A549 (cell line): ENCODE measurements at regions not wholly inside any gene's neighbourhood (a gene's known extent, or its start where the extent isn't known, plus 50 kb on each side); places are given as distances from the start of the nearest gene placed in this dataset.

Source experiments
- CBX2 ChIP-seq: fragments of 200-600 bp; sonication (generic); IDR thresholded peaks from 2 replicates; pipeline ENCODE4 v1.6.1; 2016; ENCODE audit warnings: low read depth, mild to moderate bottlenecking, borderline replicate concordance
- CHD2 ChIP-seq: fragments of 150-350 bp; IDR thresholded peaks from 2 replicates; pipeline ENCODE4 v1.6.1; 2014; ENCODE audit warnings: low read length; ENCODE audit not compliant: partially characterized antibody
- CHD4 ChIP-seq: fragments of 200-600 bp; sonication (generic); IDR thresholded peaks from 2 replicates; pipeline ENCODE4 v1.6.1; 2016; ENCODE audit warnings: antibody characterized with exemption, mild to moderate bottlenecking, borderline replicate concordance
- CTCF ChIP-seq: fragments of >200 bp; sonication (Bioruptor Twin); formaldehyde crosslinking; IDR thresholded peaks from 3 replicates; pipeline ENCODE4 v1.5.1; 2016
- KDM1A ChIP-seq: fragments of 200-600 bp; sonication (generic); IDR thresholded peaks from 2 replicates; pipeline ENCODE4 v1.6.1; 2016; ENCODE audit warnings: low read depth, mild to moderate bottlenecking
- KDM5A ChIP-seq: fragments of 200-600 bp; sonication (generic); IDR thresholded peaks from 2 replicates; pipeline ENCODE4 v1.6.1; 2016; ENCODE audit warnings: antibody characterized with exemption, mild to moderate bottlenecking
- MAX ChIP-seq: IDR thresholded peaks from 2 replicates; pipeline ENCODE4 v1.6.1; 2012
- MYC ChIP-seq: IDR thresholded peaks from 2 replicates; pipeline ENCODE4 v1.6.1; 2012; ENCODE audit warnings: mild to moderate bottlenecking, inconsistent platforms, low read length, improper control_type of control experiment, borderline replicate concordance
- NR3C1 ChIP-seq: fragments of >200 bp; sonication (Bioruptor Twin); formaldehyde crosslinking; IDR thresholded peaks from 3 replicates; pipeline ENCODE4 v1.6.1; 2017
- POLR2A ChIP-seq: IDR thresholded peaks from 2 replicates; pipeline ENCODE4 v1.6.1; 2012; ENCODE audit warnings: mild to moderate bottlenecking, low read length
- REST ChIP-seq: fragments of 200-600 bp; sonication (generic); IDR thresholded peaks from 2 replicates; pipeline ENCODE4 v1.6.1; 2016; ENCODE audit warnings: antibody characterized with exemption, mild to moderate bottlenecking, moderate library complexity
- USF2 ChIP-seq: fragments of 450-650 bp; IDR thresholded peaks from 2 replicates; pipeline ENCODE4 v1.6.1; 2014; ENCODE audit warnings: antibody characterized with exemption
- ZSCAN20 ChIP-seq: fragments of 250-450 bp; sonication (Bioruptor Pico); IDR thresholded peaks from 2 replicates; pipeline ENCODE4 v1.8.0; 2022; ENCODE audit warnings: mild to moderate bottlenecking, moderate library complexity

GRCh38 chr19:13652810-13653590, 111.3 kb upstream of the MRI1 start:
- TF ChIP-seq KDM1A (no peak), ZSCAN20 (CRISPR knock-in tag) (no peak), POLR2A (no peak), CTCF (no peak), REST (no peak), MAX (no peak), CHD2 (no peak), CBX2 (no peak), KDM5A (no peak), NR3C1 (no peak), MYC (no peak), CHD4 (no peak), USF2 (no peak)
